Testis (tissue), 2 donors: ENCODE measurements at regions not wholly inside any gene's neighbourhood (a gene's known extent, or its start where the extent isn't known, plus 50 kb on each side); places are given as distances from the start of the nearest gene placed in this dataset.

Experiments used
- CTCF ChIP-seq, 3 experiments: fragments of 450-650 bp in 2 of 3; fragments of 200-600 bp in 1 of 3; sonication (generic) in 1 of 3; IDR thresholded peaks; one replicate each; pipeline ENCODE4 v1.5.1; 2016 to 2019; ENCODE audit warnings: antibody characterized with exemption in 3 of 3, mild to moderate bottlenecking in 2 of 3, moderate library complexity in 1 of 3
- POLR2A ChIP-seq: fragments of 450-650 bp; IDR thresholded peaks from one replicate; pipeline ENCODE4 v1.6.1; 2017; ENCODE audit warnings: antibody characterized with exemption, mild to moderate bottlenecking, moderate library complexity

- no peak for TF ChIP-seq CTCF (IDR thresholded peaks at IDR 0.05)
- TF ChIP-seq POLR2A, result no peak
These were observed 870.9 kb upstream of the IGFBP7 start for GRCh38 chr4:57981123-57981522.
